K562 (cell line): ENCODE measurements at regions not wholly inside any gene's neighbourhood (a gene's known extent, or its start where the extent isn't known, plus 50 kb on each side); places are given as distances from the start of the nearest gene placed in this dataset.

ENCODE experiments used
- KDM2B ChIP-seq: fragments of 250-450 bp; sonication (Bioruptor Pico); IDR thresholded peaks from 2 replicates; pipeline ENCODE4 v1.8.0; 2021; ENCODE audit warnings: mild to moderate bottlenecking, moderate library complexity
- LCOR ChIP-seq: sonication (generic); formaldehyde crosslinking; IDR thresholded peaks from 2 replicates; pipeline ENCODE4 v1.8.0; 2022; ENCODE audit warnings: mild to moderate bottlenecking, missing genetic modification reagents
- MEIS2 ChIP-seq: fragments of 450-650 bp; IDR thresholded peaks from 2 replicates; pipeline ENCODE4 v1.6.1; 2014; ENCODE audit warnings: mild to moderate bottlenecking; ENCODE audit not compliant: partially characterized antibody
- MTA2 ChIP-seq: fragments of 450-650 bp; IDR thresholded peaks from 2 replicates; pipeline ENCODE4 v1.6.1; 2016; ENCODE audit warnings: low read depth
- NFE2 ChIP-seq: IDR thresholded peaks from 2 replicates; pipeline ENCODE4 v1.6.1; 2014; ENCODE audit warnings: antibody characterized with exemption, low read depth
- PML ChIP-seq: IDR thresholded peaks from 2 replicates; pipeline ENCODE4 v1.6.1; 2012; ENCODE audit warnings: low read length, inconsistent platforms
- SIRT6 ChIP-seq: IDR thresholded peaks from one replicate; pipeline ENCODE4 v1.6.1; 2012; ENCODE audit warnings: low read depth, mild to moderate bottlenecking, control low read depth, inconsistent platforms, low read length, moderate library complexity
- TBL1XR1 ChIP-seq, 2 experiments: IDR thresholded peaks; 2 replicates each; pipeline ENCODE4 v1.6.1; 2012; ENCODE audit warnings: improper control_type of control experiment in 2 of 2, low read length in 2 of 2, mild to moderate bottlenecking in 1 of 2
- ZKSCAN1 ChIP-seq: fragments of 150-350 bp; IDR thresholded peaks from 2 replicates; pipeline ENCODE4 v1.6.1; 2016; ENCODE audit warnings: low read depth, low read length
- ZNF445 ChIP-seq: fragments of 250-450 bp; sonication (Bioruptor Pico); IDR thresholded peaks from 2 replicates; pipeline ENCODE4 v1.4.0; 2020; ENCODE audit warnings: low read depth, mild to moderate bottlenecking, moderate library complexity
- ZNF75A ChIP-seq: fragments of 450-650 bp; formaldehyde crosslinking; IDR thresholded peaks from 2 replicates; pipeline ENCODE4 v1.4.0; 2020; ENCODE audit warnings: mild to moderate bottlenecking
- ZSCAN29 ChIP-seq: fragments of 450-650 bp; IDR thresholded peaks from 2 replicates; pipeline ENCODE4 v1.6.1; 2017
- TF ChIP-seq, protein P1 (sequence below): fragments of 250-450 bp; sonication (Bioruptor Pico); IDR thresholded peaks from 2 replicates; pipeline ENCODE4 v1.4.0; 2020
- TF ChIP-seq, protein P2 (sequence below), 2 experiments: fragments of 200-800 bp in 1 of 2; sonication (Bioruptor generic) in 1 of 2; sonication (generic) in 1 of 2; formaldehyde crosslinking in 1 of 2; IDR thresholded peaks in 1 of 2; conservative IDR thresholded peaks in 1 of 2; 2 replicates each; pipeline versions ENCODE4 v1.5.0 to v1.6.1; 2016 to 2020; ENCODE audit warnings: missing compliant biosample characterization in 1 of 2, missing genetic modification characterization in 1 of 2, missing genetic modification reagents in 1 of 2
- TF ChIP-seq, protein P3 (sequence below), 2 experiments: fragments of 450-650 bp; IDR thresholded peaks; 2 replicates each; pipeline ENCODE4 v1.6.1; 2018; ENCODE audit warnings: mild to moderate bottlenecking in 2 of 2, low read depth in 1 of 2; ENCODE audit not compliant: partially characterized antibody in 2 of 2
- TF ChIP-seq, protein P4 (sequence below): fragments of 250-450 bp; sonication (Bioruptor Pico); IDR thresholded peaks from 2 replicates; pipeline ENCODE4 v1.8.0; 2022; ENCODE audit warnings: moderate library complexity, mild to moderate bottlenecking, inconsistent platforms

DNA sequence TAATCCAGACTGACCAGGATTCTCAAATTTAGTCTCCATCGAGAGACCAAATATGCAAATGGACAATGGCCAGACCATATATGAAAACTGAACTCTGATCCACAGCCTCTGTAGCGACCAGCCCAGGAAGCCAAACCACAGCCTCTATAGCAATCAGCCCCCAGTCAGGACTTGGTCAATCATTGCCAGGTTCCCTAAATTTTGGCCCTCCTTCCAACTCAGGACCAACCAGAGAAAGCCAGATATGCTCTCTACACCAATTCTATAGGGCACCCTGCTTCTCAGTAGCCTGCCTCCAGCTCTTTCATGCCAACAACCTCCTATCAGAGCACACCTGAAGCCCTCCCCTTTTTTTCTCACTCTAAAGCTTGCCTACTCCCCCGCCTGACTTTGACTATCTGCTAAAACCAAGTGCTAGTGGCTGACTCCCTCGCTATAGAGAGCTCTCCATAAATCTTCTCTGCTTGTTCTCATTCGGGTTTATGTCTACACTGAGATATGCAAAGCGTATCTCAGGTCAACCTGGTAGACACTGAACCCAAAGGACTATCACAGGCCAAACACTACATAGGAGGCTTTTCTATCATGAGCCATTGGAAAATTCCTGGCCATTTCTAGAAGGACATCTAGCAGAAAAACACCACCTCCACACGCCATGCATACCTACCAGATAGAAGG is 110.5 kb upstream of the FUT8 start (continued):
- TF ChIP-seq, protein P1, sequence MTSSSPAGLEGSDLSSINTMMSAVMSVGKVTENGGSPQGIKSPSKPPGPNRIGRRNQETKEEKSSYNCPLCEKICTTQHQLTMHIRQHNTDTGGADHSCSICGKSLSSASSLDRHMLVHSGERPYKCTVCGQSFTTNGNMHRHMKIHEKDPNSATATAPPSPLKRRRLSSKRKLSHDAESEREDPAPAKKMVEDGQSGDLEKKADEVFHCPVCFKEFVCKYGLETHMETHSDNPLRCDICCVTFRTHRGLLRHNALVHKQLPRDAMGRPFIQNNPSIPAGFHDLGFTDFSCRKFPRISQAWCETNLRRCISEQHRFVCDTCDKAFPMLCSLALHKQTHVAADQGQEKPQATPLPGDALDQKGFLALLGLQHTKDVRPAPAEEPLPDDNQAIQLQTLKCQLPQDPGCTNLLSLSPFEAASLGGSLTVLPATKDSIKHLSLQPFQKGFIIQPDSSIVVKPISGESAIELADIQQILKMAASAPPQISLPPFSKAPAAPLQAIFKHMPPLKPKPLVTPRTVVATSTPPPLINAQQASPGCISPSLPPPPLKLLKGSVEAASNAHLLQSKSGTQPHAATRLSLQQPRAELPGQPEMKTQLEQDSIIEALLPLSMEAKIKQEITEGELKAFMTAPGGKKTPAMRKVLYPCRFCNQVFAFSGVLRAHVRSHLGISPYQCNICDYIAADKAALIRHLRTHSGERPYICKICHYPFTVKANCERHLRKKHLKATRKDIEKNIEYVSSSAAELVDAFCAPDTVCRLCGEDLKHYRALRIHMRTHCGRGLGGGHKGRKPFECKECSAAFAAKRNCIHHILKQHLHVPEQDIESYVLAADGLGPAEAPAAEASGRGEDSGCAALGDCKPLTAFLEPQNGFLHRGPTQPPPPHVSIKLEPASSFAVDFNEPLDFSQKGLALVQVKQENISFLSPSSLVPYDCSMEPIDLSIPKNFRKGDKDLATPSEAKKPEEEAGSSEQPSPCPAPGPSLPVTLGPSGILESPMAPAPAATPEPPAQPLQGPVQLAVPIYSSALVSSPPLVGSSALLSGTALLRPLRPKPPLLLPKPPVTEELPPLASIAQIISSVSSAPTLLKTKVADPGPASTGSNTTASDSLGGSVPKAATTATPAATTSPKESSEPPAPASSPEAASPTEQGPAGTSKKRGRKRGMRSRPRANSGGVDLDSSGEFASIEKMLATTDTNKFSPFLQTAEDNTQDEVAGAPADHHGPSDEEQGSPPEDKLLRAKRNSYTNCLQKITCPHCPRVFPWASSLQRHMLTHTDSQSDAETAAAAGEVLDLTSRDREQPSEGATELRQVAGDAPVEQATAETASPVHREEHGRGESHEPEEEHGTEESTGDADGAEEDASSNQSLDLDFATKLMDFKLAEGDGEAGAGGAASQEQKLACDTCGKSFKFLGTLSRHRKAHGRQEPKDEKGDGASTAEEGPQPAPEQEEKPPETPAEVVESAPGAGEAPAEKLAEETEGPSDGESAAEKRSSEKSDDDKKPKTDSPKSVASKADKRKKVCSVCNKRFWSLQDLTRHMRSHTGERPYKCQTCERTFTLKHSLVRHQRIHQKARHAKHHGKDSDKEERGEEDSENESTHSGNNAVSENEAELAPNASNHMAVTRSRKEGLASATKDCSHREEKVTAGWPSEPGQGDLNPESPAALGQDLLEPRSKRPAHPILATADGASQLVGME = no peak
- TF ChIP-seq PML (peak; percentile 67; the same call in 1 of the 2 replicates), ZSCAN29 (peak; percentile 97), MEIS2 (peak; percentile 95), LCOR (CRISPR knock-in tag) (peak; percentile 65; the same call in 1 of the 2 replicates), KDM2B (CRISPR knock-in tag) (no peak), NFE2 (no peak), ZKSCAN1 (no peak), MTA2 (peak; percentile 76), TBL1XR1 (IDR thresholded peaks at IDR 0.05; ENCODE audit: low read length in 2 of 2) (0 out of 4 replicates have a peak, but pooled peaks of 1 of the 2 experiments have one; percentile 28), SIRT6 (no peak), ZNF445 (CRISPR knock-in tag) (no peak), ZNF75A (no peak)
- TF ChIP-seq, protein P2, sequence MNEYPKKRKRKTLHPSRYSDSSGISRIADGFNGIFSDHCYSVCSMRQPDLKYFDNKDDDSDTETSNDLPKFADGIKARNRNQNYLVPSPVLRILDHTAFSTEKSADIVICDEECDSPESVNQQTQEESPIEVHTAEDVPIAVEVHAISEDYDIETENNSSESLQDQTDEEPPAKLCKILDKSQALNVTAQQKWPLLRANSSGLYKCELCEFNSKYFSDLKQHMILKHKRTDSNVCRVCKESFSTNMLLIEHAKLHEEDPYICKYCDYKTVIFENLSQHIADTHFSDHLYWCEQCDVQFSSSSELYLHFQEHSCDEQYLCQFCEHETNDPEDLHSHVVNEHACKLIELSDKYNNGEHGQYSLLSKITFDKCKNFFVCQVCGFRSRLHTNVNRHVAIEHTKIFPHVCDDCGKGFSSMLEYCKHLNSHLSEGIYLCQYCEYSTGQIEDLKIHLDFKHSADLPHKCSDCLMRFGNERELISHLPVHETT (CRISPR knock-in tag; conservative IDR thresholded peaks at IDR 0.05 in 1 of 2, IDR thresholded peaks at IDR 0.05 in 1 of 2) = peak in 1 of 2 experiments; percentile 68; a peak in 1 of 4 replicates
- TF ChIP-seq, protein P3, sequence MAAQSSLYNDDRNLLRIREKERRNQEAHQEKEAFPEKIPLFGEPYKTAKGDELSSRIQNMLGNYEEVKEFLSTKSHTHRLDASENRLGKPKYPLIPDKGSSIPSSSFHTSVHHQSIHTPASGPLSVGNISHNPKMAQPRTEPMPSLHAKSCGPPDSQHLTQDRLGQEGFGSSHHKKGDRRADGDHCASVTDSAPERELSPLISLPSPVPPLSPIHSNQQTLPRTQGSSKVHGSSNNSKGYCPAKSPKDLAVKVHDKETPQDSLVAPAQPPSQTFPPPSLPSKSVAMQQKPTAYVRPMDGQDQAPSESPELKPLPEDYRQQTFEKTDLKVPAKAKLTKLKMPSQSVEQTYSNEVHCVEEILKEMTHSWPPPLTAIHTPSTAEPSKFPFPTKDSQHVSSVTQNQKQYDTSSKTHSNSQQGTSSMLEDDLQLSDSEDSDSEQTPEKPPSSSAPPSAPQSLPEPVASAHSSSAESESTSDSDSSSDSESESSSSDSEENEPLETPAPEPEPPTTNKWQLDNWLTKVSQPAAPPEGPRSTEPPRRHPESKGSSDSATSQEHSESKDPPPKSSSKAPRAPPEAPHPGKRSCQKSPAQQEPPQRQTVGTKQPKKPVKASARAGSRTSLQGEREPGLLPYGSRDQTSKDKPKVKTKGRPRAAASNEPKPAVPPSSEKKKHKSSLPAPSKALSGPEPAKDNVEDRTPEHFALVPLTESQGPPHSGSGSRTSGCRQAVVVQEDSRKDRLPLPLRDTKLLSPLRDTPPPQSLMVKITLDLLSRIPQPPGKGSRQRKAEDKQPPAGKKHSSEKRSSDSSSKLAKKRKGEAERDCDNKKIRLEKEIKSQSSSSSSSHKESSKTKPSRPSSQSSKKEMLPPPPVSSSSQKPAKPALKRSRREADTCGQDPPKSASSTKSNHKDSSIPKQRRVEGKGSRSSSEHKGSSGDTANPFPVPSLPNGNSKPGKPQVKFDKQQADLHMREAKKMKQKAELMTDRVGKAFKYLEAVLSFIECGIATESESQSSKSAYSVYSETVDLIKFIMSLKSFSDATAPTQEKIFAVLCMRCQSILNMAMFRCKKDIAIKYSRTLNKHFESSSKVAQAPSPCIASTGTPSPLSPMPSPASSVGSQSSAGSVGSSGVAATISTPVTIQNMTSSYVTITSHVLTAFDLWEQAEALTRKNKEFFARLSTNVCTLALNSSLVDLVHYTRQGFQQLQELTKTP (IDR thresholded peaks at IDR 0.05; ENCODE audit: low read depth in 1 of 2, partially characterized antibody in 2 of 2) = no peak
- TF ChIP-seq, protein P4, sequence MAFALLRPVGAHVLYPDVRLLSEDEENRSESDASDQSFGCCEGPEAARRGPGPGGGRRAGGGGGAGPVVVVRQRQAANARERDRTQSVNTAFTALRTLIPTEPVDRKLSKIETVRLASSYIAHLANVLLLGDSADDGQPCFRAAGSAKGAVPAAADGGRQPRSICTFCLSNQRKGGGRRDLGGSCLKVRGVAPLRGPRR = no peak
